NCI-H1105 (cell line): ENCODE measurements at regions not wholly inside any gene's neighbourhood (a gene's known extent, or its start where the extent isn't known, plus 50 kb on each side); places are given as distances from the start of the nearest gene placed in this dataset.
"Not testable (repeated sequence)": the region's sequence is repeated elsewhere in the genome, so short reads cannot be mapped to it uniquely, and the experiment has no call there.

Experiments used
- DNase-seq: peaks from one replicate; lab custom pipeline; 2025; lab: John Stamatoyannopoulos, UW

- peak; percentile 54 for DNase-seq
Measured at GRCh38 chrX:110964786-110965185, 131.2 kb upstream of the PAK3 start.

GRCh38 chrX:110962451-110962850 is 133.5 kb upstream of the PAK3 start:
- DNase-seq, result no peak

- DNase-seq, result no peak
Measured at GRCh38 chrX:110955706-110956105, 140.3 kb upstream of the PAK3 start.

GRCh38 chrX:110954428-110955100 is 141.4 kb upstream of the PAK3 start:
- DNase-seq, result no peak

- DNase-seq, result no peak
Measured at GRCh38 chrX:110951472-110952269, 144.3 kb upstream of the PAK3 start.

- DNase-seq, result peak; percentile 19
Measured at GRCh38 chrX:110944751-110945675, 149.4 kb upstream of the CHRDL1 start.

- DNase-seq, result peak; percentile 21
Measured at GRCh38 chrX:110944311-110944750, 148.7 kb upstream of the CHRDL1 start.

- DNase-seq, result no peak
Measured at GRCh38 chrX:110941906-110942305, 146.3 kb upstream of the CHRDL1 start.

GRCh38 chrX:110938977-110939732 is 143.5 kb upstream of the CHRDL1 start:
- no peak for DNase-seq

GRCh38 chrX:110924871-110925270 is 129.3 kb upstream of the CHRDL1 start:
- no peak for DNase-seq

GRCh38 chrX:110920991-110921390 is 125.4 kb upstream of the CHRDL1 start:
- DNase-seq, result no peak

GRCh38 chrX:110915570-110915969 is 120.0 kb upstream of the CHRDL1 start:
- no peak for DNase-seq

- DNase-seq, result no peak
Measured at GRCh38 chrX:110915111-110915510, 119.5 kb upstream of the CHRDL1 start.

GRCh38 chrX:110914281-110914680 is 118.7 kb upstream of the CHRDL1 start:
- no peak for DNase-seq

GRCh38 chrX:110904747-110905146 is 109.1 kb upstream of the CHRDL1 start:
- not testable (repeated sequence) for DNase-seq

- DNase-seq, result no peak
Measured at GRCh38 chrX:110881971-110882370, 86.4 kb upstream of the CHRDL1 start.

- DNase-seq, result no peak
Measured at GRCh38 chrX:110877326-110877725, 81.7 kb upstream of the CHRDL1 start.

GRCh38 chrX:110871839-110872238 is 76.2 kb upstream of the CHRDL1 start:
- DNase-seq, result no peak

GRCh38 chrX:110866421-110866820 is 70.8 kb upstream of the CHRDL1 start:
- no peak for DNase-seq

- no peak for DNase-seq
Measured at GRCh38 chrX:110863883-110864282, 68.3 kb upstream of the CHRDL1 start.

- no peak for DNase-seq
Measured at GRCh38 chrX:110858565-110858964, 62.9 kb upstream of the CHRDL1 start.

GRCh38 chrX:110853610-110854009 is 58.0 kb upstream of the CHRDL1 start:
- DNase-seq, result peak; percentile 41
